Nephron progenitor cell (in vitro differentiated cells): ENCODE measurements at regions not wholly inside any gene's neighbourhood (a gene's known extent, or its start where the extent isn't known, plus 50 kb on each side); places are given as distances from the start of the nearest gene placed in this dataset.

Experiments
- DNase-seq: peaks from one replicate; pipeline ENCODE4 v3.0.0; 2021
- H3K27ac Mint-ChIP-seq: 2 replicates; pipeline ENCODE4 v1.8.0; 2021; ENCODE audit warnings: mild to moderate bottlenecking, moderate library complexity, mixed read lengths
- H3K27me3 Mint-ChIP-seq: 2 replicates; pipeline ENCODE4 v1.8.0; 2021; ENCODE audit warnings: mild to moderate bottlenecking, low read depth, mixed read lengths; ENCODE audit not compliant: poor library complexity
- H3K36me3 Mint-ChIP-seq: 2 replicates; pipeline ENCODE4 v1.8.0; 2021; ENCODE audit warnings: low read depth, mixed read lengths
- H3K4me1 Mint-ChIP-seq: 2 replicates; pipeline ENCODE4 v1.8.0; 2021; ENCODE audit warnings: mixed read lengths
- H3K4me3 Mint-ChIP-seq: 2 replicates; pipeline ENCODE4 v1.8.0; 2021; ENCODE audit warnings: mild to moderate bottlenecking, moderate library complexity, mixed read lengths
- H3K9me3 Mint-ChIP-seq: 2 replicates; pipeline ENCODE4 v1.8.0; 2021; ENCODE audit warnings: mild to moderate bottlenecking, moderate library complexity, mixed read lengths
- TF ChIP-seq, protein P1 (sequence below): fragments of 200-600 bp; sonication (generic); IDR thresholded peaks from 2 replicates; pipeline ENCODE4 v1.5.0; 2021; ENCODE audit warnings: antibody characterized with exemption

DNA sequence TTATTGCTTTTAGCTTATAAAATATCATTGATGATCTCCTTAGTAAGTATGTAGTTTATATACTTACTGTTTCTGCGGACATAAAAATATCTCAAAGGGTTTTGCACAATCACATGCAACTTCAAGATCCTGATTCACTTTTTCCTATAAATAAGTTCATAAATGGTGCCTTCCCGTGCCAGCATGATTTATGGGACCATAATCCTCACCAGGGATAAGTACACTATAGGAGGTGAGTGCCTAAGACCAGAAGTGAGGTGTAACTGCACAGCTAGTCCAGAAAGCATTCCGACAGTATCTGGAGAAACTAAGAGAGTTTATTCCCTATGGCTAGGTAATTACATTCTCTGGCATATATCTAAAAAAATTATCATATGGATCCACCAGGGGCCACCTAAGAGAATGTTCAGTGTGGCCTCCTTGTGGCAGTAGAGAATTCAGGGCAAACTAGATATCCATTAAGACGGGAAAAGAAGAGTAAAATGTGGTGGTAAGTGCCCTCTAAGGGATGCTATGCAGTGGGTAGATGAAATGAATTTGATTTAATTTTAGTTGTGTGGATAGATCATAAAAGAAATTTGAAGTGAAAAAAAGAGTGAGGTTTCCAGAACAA, 402.5 kb upstream of the SLC24A2 start:
- Mint-ChIP-seq H3K9me3 (peaks cover 28% of the 10 kb centered on the region), H3K4me3 (no peak overlapping the region), H3K27me3 (peaks cover 3% of the 10 kb centered on the region), H3K36me3 (peaks cover 37% of the 10 kb centered on the region), H3K4me1 (peaks cover 35% of the 10 kb centered on the region), H3K27ac (no peak overlapping the region)
- TF ChIP-seq, protein P1, sequence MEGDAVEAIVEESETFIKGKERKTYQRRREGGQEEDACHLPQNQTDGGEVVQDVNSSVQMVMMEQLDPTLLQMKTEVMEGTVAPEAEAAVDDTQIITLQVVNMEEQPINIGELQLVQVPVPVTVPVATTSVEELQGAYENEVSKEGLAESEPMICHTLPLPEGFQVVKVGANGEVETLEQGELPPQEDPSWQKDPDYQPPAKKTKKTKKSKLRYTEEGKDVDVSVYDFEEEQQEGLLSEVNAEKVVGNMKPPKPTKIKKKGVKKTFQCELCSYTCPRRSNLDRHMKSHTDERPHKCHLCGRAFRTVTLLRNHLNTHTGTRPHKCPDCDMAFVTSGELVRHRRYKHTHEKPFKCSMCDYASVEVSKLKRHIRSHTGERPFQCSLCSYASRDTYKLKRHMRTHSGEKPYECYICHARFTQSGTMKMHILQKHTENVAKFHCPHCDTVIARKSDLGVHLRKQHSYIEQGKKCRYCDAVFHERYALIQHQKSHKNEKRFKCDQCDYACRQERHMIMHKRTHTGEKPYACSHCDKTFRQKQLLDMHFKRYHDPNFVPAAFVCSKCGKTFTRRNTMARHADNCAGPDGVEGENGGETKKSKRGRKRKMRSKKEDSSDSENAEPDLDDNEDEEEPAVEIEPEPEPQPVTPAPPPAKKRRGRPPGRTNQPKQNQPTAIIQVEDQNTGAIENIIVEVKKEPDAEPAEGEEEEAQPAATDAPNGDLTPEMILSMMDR = no peak
- DNase-seq = no peak

DNA sequence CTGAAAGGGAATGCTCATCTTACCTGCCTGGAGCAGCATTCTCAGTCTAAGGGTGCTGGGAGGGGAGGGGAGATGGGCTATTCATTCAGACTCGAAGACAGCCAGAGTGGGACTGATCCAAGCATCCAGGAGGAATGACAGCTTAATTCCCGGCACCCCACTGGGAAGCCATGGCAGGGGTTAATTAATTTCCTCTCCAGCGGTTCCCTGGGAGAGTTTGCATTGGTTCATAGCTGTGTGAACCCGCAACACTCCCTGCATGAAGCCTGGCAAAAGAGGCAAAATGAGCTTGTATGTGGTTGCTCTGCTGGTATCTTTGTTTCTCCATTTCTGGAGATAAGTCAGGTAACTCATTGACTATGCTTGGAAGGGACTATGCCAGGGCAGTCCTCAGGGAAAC, 401.0 kb upstream of the SLC24A2 start:
- peaks cover 35% of the 10 kb centered on the region for H3K4me1 Mint-ChIP-seq
- peaks cover 3% of the 10 kb centered on the region for H3K27me3 Mint-ChIP-seq
- H3K4me3 Mint-ChIP-seq = no peak overlapping the region
- TF ChIP-seq, protein P1 = no peak
- peak; percentile 47 for DNase-seq
- H3K27ac Mint-ChIP-seq = no peak overlapping the region
- H3K36me3 Mint-ChIP-seq = peaks cover 35% of the 10 kb centered on the region
- peaks cover 18% of the 10 kb centered on the region for H3K9me3 Mint-ChIP-seq

DNA sequence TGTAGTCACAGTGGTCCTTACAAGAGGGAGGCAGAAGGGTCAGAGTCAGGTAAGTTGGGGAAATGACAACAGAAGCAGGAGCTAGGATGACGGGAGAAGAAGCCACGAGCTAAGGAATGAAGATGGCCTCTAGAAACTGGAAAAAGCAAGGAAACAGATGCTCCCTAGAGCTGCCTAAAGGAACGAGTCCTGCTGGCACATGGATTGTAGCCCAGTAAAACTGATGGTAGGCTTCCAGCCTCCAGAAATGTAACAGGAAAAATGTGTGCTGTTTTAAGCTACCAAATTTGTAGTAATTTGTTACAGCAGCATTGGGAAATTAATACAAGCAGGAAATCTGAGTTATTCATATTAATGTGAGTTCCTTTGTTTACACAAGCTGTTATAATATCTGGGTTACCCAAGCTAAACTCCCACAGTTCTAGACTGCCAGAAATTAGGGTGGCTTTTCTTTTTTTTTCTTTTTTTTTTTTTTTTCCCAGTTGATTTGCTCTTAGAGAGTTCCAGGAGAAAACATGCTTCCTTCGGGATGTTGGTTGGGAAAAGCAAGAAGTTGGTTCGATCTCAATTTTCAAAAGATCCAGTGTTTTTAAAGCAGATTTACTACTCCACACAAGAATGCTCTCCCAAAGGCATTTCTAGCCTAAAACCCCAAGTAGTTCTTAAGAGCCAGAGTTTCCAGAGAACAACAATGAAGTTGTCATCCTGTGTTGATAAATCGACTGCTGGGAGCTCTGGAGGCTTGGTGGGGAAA, 400.0 kb upstream of the SLC24A2 start:
- Mint-ChIP-seq H3K4me3 (no peak overlapping the region), H3K36me3 (peaks cover 32% of the 10 kb centered on the region), H3K4me1 (peaks cover 35% of the 10 kb centered on the region), H3K27ac (peak overlapping the region; percentile 58), H3K9me3 (peaks cover 12% of the 10 kb centered on the region), H3K27me3 (peaks cover 3% of the 10 kb centered on the region)
- DNase-seq = no peak
- TF ChIP-seq, protein P1 = no peak

DNA sequence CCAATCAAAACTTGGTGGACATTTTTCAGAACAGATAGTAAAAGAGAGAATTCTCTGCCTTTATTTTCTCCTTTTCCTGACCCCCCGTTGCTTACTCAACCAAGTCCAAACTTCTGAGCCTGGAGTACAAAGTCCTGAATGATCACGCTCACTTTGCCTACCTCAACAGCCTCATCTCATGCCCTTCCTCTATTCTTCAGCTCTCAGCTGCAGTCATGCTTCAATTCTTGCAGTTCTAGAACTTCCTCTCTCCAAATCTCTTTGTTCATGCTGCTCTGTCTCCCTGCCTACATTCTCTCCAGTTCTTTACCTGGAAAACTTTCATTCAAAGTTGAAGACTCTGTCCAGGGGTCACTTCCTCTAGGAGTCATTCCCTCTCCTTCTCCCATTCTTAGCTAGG, 398.5 kb upstream of the SLC24A2 start:
- no peak overlapping the region for H3K27ac Mint-ChIP-seq
- H3K36me3 Mint-ChIP-seq = peaks cover 45% of the 10 kb centered on the region
- no peak for DNase-seq
- H3K4me3 Mint-ChIP-seq = no peak overlapping the region
- TF ChIP-seq, protein P1 = no peak
- H3K9me3 Mint-ChIP-seq = peaks cover 23% of the 10 kb centered on the region
- H3K27me3 Mint-ChIP-seq = peaks cover 3% of the 10 kb centered on the region
- H3K4me1 Mint-ChIP-seq = peaks cover 35% of the 10 kb centered on the region

DNA sequence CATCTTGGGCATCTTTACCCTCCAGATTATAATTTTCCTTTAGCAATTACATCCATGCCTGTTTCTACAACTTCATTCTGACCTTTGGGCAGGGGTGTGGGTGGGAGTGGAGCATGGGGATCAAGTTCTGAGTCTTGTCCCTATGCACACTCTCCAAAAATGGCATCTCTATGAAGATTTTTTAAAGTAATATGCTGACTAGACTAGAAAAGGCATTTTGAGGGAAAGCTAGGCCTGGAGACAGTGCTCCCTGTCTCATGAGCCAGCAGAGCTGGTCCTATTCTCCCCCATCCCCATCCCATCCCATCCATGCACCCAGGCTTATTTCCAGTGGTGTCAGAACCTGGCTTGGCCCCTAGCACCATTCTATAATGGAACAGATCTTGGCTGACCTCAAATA, 398.0 kb upstream of the SLC24A2 start:
- Mint-ChIP-seq H3K4me1 (peaks cover 35% of the 10 kb centered on the region), H3K9me3 (peaks cover 26% of the 10 kb centered on the region), H3K27ac (no peak overlapping the region), H3K27me3 (peaks cover 3% of the 10 kb centered on the region), H3K4me3 (no peak overlapping the region), H3K36me3 (peaks cover 43% of the 10 kb centered on the region)
- DNase-seq = no peak
- TF ChIP-seq, protein P1 = no peak

DNA sequence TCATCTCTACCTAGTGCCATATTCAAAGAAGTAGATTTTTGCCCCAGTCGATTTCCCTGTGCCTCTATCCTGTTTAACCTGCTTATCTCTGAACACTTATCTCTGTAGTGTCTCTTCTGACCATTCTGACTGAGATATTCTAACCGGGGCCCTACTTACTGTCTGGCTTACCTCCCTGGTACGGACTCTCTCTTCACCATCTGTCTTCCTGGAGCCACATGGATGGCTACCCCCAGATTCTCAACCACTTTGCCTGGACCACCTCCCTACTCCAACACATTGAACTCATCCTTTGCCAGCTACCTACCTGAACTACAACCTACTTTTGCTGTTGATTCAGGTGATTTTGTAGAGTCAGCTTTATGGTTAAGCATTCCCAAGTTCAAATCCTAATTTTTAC, 397.4 kb upstream of the SLC24A2 start:
- TF ChIP-seq, protein P1 = no peak
- H3K4me1 Mint-ChIP-seq = peaks cover 35% of the 10 kb centered on the region

More for the DNA sequence above, 397.4 kb upstream of the SLC24A2 start:
- H3K27me3 Mint-ChIP-seq = peaks cover 3% of the 10 kb centered on the region
- no peak overlapping the region for H3K27ac Mint-ChIP-seq
- peaks cover 32% of the 10 kb centered on the region for H3K9me3 Mint-ChIP-seq
- H3K4me3 Mint-ChIP-seq = no peak overlapping the region
- H3K36me3 Mint-ChIP-seq = peaks cover 44% of the 10 kb centered on the region
- no peak for DNase-seq
